ENCODE measurements at regions not wholly inside any gene's neighbourhood (a gene's known extent, or its start where the extent isn't known, plus 50 kb on each side); places are given as distances from the start of the nearest gene placed in this dataset.

- no peak for TF ChIP-seq CTCF (IDR thresholded peaks at IDR 0.05; ENCODE audit: borderline replicate concordance, control extremely low read depth, extremely low read depth, insufficient read depth, missing control alignments)
- no peak for DNase-seq (ENCODE audit: low spot score)
- in situ Hi-C loops (cut with MboI; ENCODE audit: low sequenced_read_pairs, unreplicated experiment): no loop called here
These were observed 319.7 kb downstream of the CTTN start for GRCh38 chr11:70717936-70718595.

- DNase-seq (ENCODE audit: low spot score): no peak
- in situ Hi-C loops (cut with MboI; ENCODE audit: low sequenced_read_pairs, unreplicated experiment): no loop called here
- TF ChIP-seq CTCF (IDR thresholded peaks at IDR 0.05; ENCODE audit: borderline replicate concordance, control extremely low read depth, extremely low read depth, insufficient read depth, missing control alignments): no peak
These were observed 321.2 kb downstream of the CTTN start for GRCh38 chr11:70719516-70719915.

- DNase-seq (ENCODE audit: low spot score): no peak
- in situ Hi-C loops (cut with MboI; ENCODE audit: low sequenced_read_pairs, unreplicated experiment): no loop called here
- TF ChIP-seq CTCF (IDR thresholded peaks at IDR 0.05; ENCODE audit: borderline replicate concordance, control extremely low read depth, extremely low read depth, insufficient read depth, missing control alignments): no peak
These were observed 322.0 kb downstream of the CTTN start for GRCh38 chr11:70720281-70720680.

- no peak for TF ChIP-seq CTCF (IDR thresholded peaks at IDR 0.05; ENCODE audit: borderline replicate concordance, control extremely low read depth, extremely low read depth, insufficient read depth, missing control alignments)
- no peak for DNase-seq (ENCODE audit: low spot score)
- in situ Hi-C loops (cut with MboI; ENCODE audit: low sequenced_read_pairs, unreplicated experiment): no loop called here
These were observed 322.7 kb downstream of the CTTN start for GRCh38 chr11:70721006-70721405.

GRCh38 chr11:70725278-70725677 lies 326.9 kb downstream of the CTTN start:
- in situ Hi-C loops (cut with MboI; ENCODE audit: low sequenced_read_pairs, unreplicated experiment): no loop called here
- DNase-seq (ENCODE audit: low spot score): no peak
- no peak for TF ChIP-seq CTCF (IDR thresholded peaks at IDR 0.05; ENCODE audit: borderline replicate concordance, control extremely low read depth, extremely low read depth, insufficient read depth, missing control alignments)

- TF ChIP-seq CTCF (IDR thresholded peaks at IDR 0.05; ENCODE audit: borderline replicate concordance, control extremely low read depth, extremely low read depth, insufficient read depth, missing control alignments): no peak
- no peak for DNase-seq (ENCODE audit: low spot score)
- in situ Hi-C loops (cut with MboI; ENCODE audit: low sequenced_read_pairs, unreplicated experiment): no loop called here
These were observed 327.4 kb downstream of the CTTN start for GRCh38 chr11:70725739-70726138.
